HepG2 (cell line): ENCODE measurements at regions not wholly inside any gene's neighbourhood (a gene's known extent, or its start where the extent isn't known, plus 50 kb on each side); places are given as distances from the start of the nearest gene placed in this dataset.

ENCODE experiments used
- ATAC-seq: fragments of 200-7000 bp; cut with Tn5 transposase; 3 replicates; pipeline ENCODE4 v1.9.1; 2020; ENCODE audit warnings: mild to moderate bottlenecking, moderate library complexity
- BruUV-seq: library from RNA; stranded (reverse); fragments of 400-500 nt; replicated peaks from 2 replicates; lab custom pipeline; 2021; lab: Mats Ljungman, UMichigan
- CTCF ChIA-PET: fragments of 300-600 bp; formaldehyde crosslinking; extraction: SDS; loops from one replicate; lab custom pipeline; 2021; ENCODE audit warnings: low total read pairs, inconsistent platforms, low intra/inter-chr PET ratio; lab: Yijun Ruan, JAX
- POLR2A ChIA-PET: fragments of 350-600 bp; sonication (Branson Sonifier 250); formaldehyde crosslinking; loops from one replicate; lab custom pipeline; 2020; ENCODE audit warnings: antibody characterized with exemption, inconsistent platforms; lab: Yijun Ruan, JAX
- DNase-seq: peaks from one replicate; pipeline ENCODE4 v3.0.0-alpha.2; 2015; ENCODE audit warnings: low spot score
- FAIRE-seq: peaks from 3 replicates; lab custom pipeline; 2011; peaks lifted over from hg19 to GRCh38; lab: Jason Lieb, UNC
- H2AFZ ChIP-seq: one replicate; pipeline ENCODE4 v1.6.1; 2011; ENCODE audit warnings: low read length, inconsistent platforms
- H3K27ac ChIP-seq: fragments of 300-600 bp; 3 replicates; pipeline ENCODE4 v1.8.0; 2011; ENCODE audit warnings: mixed run types, mild to moderate bottlenecking, mixed read lengths, low read length, inconsistent platforms; ENCODE audit not compliant: insufficient read depth; ENCODE audit errors: extremely low read length
- H3K27me3 ChIP-seq, 2 experiments: fragments of 200-600 bp in 1 of 2; 2 replicates in 1 of 2; 3 replicates in 1 of 2; pipeline versions ENCODE4 v1.6.0 to v1.8.0; 2011; ENCODE audit warnings: low read length in 2 of 2, mild to moderate bottlenecking in 2 of 2, moderate library complexity in 2 of 2, inconsistent platforms in 1 of 2; ENCODE audit not compliant: insufficient read depth in 2 of 2, control insufficient read depth in 1 of 2
- H3K36me3 ChIP-seq, 2 experiments: fragments of 200-600 bp in 1 of 2; replicated peaks in 1 of 2; 2 replicates in 1 of 2; 3 replicates in 1 of 2; pipeline versions ENCODE4 v1.5.1 to v1.8.0; 2011; ENCODE audit warnings: low read length in 2 of 2, inconsistent platforms in 1 of 2; ENCODE audit not compliant: insufficient read depth in 2 of 2, control insufficient read depth in 1 of 2
- H3K4me1 ChIP-seq: 2 replicates; pipeline ENCODE4 v1.5.1; 2012; ENCODE audit warnings: low read length, inconsistent platforms; ENCODE audit not compliant: insufficient read depth
- H3K4me2 ChIP-seq: 2 replicates; pipeline ENCODE4 v1.6.0; 2011; ENCODE audit warnings: low read depth, low read length, inconsistent platforms
- H3K4me3 ChIP-seq, 3 experiments: fragments of 200-600 bp in 1 of 3; sonication (generic), shearing (Covaris generic) in 1 of 3; replicated peaks in 1 of 3; 2 replicates each; pipeline ENCODE4 v1.5.1; 2011 to 2016; ENCODE audit warnings: low read length in 3 of 3, inconsistent platforms in 2 of 3, low read depth in 2 of 3, mild to moderate bottlenecking in 2 of 3, control low read depth in 1 of 3, mixed read lengths in 1 of 3; ENCODE audit not compliant: insufficient read depth in 1 of 3
- H3K79me2 ChIP-seq: one replicate; pipeline ENCODE4 v1.6.1; 2011; ENCODE audit warnings: low read length, inconsistent platforms; ENCODE audit not compliant: insufficient read depth
- H3K9ac ChIP-seq: 2 replicates; pipeline ENCODE4 v1.6.0; 2011; ENCODE audit warnings: mild to moderate bottlenecking, low read depth, low read length, inconsistent platforms; ENCODE audit not compliant: insufficient read depth
- H3K9me3 ChIP-seq: 2 replicates; pipeline ENCODE4 v1.5.1; 2012; ENCODE audit warnings: mild to moderate bottlenecking, low read length
- H4K20me1 ChIP-seq: 2 replicates; pipeline ENCODE4 v1.6.0; 2011; ENCODE audit warnings: inconsistent platforms, mild to moderate bottlenecking, low read length, moderate library complexity; ENCODE audit not compliant: insufficient read depth
- CENPT ChIP-seq: sonication (generic); formaldehyde crosslinking; IDR thresholded peaks from 2 replicates; pipeline ENCODE4 v1.8.0; 2022; ENCODE audit warnings: low read depth, mild to moderate bottlenecking, moderate library complexity, missing genetic modification reagents
- MAFK ChIP-seq, 2 experiments: IDR thresholded peaks in 1 of 2; conservative IDR thresholded peaks in 1 of 2; 2 replicates each; pipeline ENCODE4 v1.6.1; 2011; ENCODE audit warnings: improper control_type of control experiment in 2 of 2, low read length in 2 of 2
- ZNF629 ChIP-seq: sonication (generic); formaldehyde crosslinking; conservative IDR thresholded peaks from 2 replicates; pipeline ENCODE4 v1.5.0; 2020; ENCODE audit warnings: missing genetic modification reagents
- WGBS: methylation state at CpG from one replicate; pipeline ENCODE4 v1.1.6; 2017; ENCODE audit warnings: low lambda C conversion rate; 5-methylcytosine and 5-hydroxymethylcytosine counted together
- in situ Hi-C: cut with HindIII; loops from 2 replicates; pipeline ENCODE4 v1.10.0; 2017; ENCODE audit warnings: low pct_unique_long_range_greater_than_20kb; ENCODE audit not compliant: extremely low pct_ligation_motif_present
- intact Hi-C: fragments of 100-400 bp; cut with micrococcal nuclease; formaldehyde crosslinking; loops from one replicate; pipeline ENCODE4 v1.10.0; 2022; ENCODE audit not compliant: unreplicated experiment
- TF ChIP-seq, protein P1 (sequence below): sonication (generic); formaldehyde crosslinking; IDR thresholded peaks from 2 replicates; pipeline ENCODE4 v1.4.0; 2020; ENCODE audit warnings: missing genetic modification reagents
- TF ChIP-seq, protein P2 (sequence below): sonication (generic); formaldehyde crosslinking; IDR thresholded peaks from 2 replicates; pipeline ENCODE4 v1.5.1; 2020; ENCODE audit warnings: missing genetic modification reagents, mild to moderate bottlenecking, borderline replicate concordance

- Histone ChIP-seq H2AFZ (no peak overlapping the region), H3K36me3 (no peaks in the 10 kb centered on the region), H3K4me1 (no peaks in the 10 kb centered on the region), H3K9ac (no peak overlapping the region), H3K27me3 (peaks cover 0 to 6% of the 10 kb centered on the region in 2 experiments; a peak in 2 of 5 replicates), H4K20me1 (no peaks in the 10 kb centered on the region), H3K79me2 (no peaks in the 10 kb centered on the region), H3K4me2 (no peak overlapping the region), H3K4me3 (no peak overlapping the region), H3K9me3 (no peaks in the 10 kb centered on the region), H3K27ac (no peak overlapping the region)
- TF ChIP-seq MAFK (conservative IDR thresholded peaks at IDR 0.05 in 1 of 2, IDR thresholded peaks at IDR 0.05 in 1 of 2; ENCODE audit: low read length in 2 of 2) (0 out of 4 replicates have a peak, but pooled peaks of 1 of the 2 experiments have one; percentile 9), ZNF629 (peak; percentile 70)
- TF ChIP-seq, protein P1, sequence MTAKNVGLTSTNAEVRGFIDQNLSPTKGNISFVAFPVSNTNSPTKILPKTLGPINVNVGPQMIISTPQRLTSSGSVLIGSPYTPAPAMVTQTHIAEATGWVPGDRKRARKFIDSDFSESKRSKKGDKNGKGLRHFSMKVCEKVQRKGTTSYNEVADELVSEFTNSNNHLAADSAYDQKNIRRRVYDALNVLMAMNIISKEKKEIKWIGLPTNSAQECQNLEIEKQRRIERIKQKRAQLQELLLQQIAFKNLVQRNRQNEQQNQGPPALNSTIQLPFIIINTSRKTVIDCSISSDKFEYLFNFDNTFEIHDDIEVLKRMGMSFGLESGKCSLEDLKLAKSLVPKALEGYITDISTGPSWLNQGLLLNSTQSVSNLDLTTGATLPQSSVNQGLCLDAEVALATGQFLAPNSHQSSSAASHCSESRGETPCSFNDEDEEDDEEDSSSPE (CRISPR knock-in tag) = no peak
- CTCF ChIA-PET = no interaction called here
- POLR2A ChIA-PET = no interaction called here
- ATAC-seq = no peak
- no peak for DNase-seq
- in situ Hi-C loops (no loop called here), intact Hi-C loops (no loop called here)
- no peak for FAIRE-seq
- BruUV-seq = no TSS peak
Observed at GRCh38 chr16:54693864-54694263, 236.8 kb upstream of the IRX5 start.

GRCh38 chr16:54690710-54691109 is 240.0 kb upstream of the IRX5 start:
- ATAC-seq (no peak), DNase-seq (no peak), FAIRE-seq (no peak)
- no TSS peak for BruUV-seq
- ChIA-PET CTCF (no interaction called here), POLR2A (no interaction called here)
- no peak overlapping the region for H3K4me3 ChIP-seq
- no peaks in the 10 kb centered on the region for H3K27me3 ChIP-seq
- no peaks in the 10 kb centered on the region for H3K9me3 ChIP-seq
- no peak overlapping the region for H3K4me2 ChIP-seq
- intact Hi-C loops = no loop called here
- in situ Hi-C loops = no loop called here
- TF ChIP-seq, protein P2, sequence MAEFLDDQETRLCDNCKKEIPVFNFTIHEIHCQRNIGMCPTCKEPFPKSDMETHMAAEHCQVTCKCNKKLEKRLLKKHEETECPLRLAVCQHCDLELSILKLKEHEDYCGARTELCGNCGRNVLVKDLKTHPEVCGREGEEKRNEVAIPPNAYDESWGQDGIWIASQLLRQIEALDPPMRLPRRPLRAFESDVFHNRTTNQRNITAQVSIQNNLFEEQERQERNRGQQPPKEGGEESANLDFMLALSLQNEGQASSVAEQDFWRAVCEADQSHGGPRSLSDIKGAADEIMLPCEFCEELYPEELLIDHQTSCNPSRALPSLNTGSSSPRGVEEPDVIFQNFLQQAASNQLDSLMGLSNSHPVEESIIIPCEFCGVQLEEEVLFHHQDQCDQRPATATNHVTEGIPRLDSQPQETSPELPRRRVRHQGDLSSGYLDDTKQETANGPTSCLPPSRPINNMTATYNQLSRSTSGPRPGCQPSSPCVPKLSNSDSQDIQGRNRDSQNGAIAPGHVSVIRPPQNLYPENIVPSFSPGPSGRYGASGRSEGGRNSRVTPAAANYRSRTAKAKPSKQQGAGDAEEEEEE (CRISPR knock-in tag) = no peak
- TF ChIP-seq CENPT (CRISPR knock-in tag) = no peak
- no peak overlapping the region for H3K27ac ChIP-seq
- no peaks in the 10 kb centered on the region for H3K36me3 ChIP-seq
- H2AFZ ChIP-seq = no peak overlapping the region
- H3K9ac ChIP-seq = no peak overlapping the region
- no peaks in the 10 kb centered on the region for H4K20me1 ChIP-seq
- no peaks in the 10 kb centered on the region for H3K4me1 ChIP-seq
- WGBS = 27% methylated on average over 2 of the region's 2 CpGs
- no peaks in the 10 kb centered on the region for H3K79me2 ChIP-seq
